HCT116 (cell line): ENCODE measurements at regions not wholly inside any gene's neighbourhood (a gene's known extent, or its start where the extent isn't known, plus 50 kb on each side); places are given as distances from the start of the nearest gene placed in this dataset.

ENCODE experiments used
- ATAC-seq: fragments of 200-7000 bp; cut with Tn5 transposase; 2 replicates; pipeline ENCODE4 v1.9.1; 2020; ENCODE audit warnings: mild to moderate bottlenecking, moderate library complexity
- BruUV-seq: library from RNA; stranded (reverse); fragments of 400-500 nt; replicated peaks from 2 replicates; lab custom pipeline; 2021; lab: Mats Ljungman, UMichigan
- CTCF ChIA-PET: fragments of 300-600 bp; sonication (Branson Sonifier 250); formaldehyde crosslinking; loops from one replicate; lab custom pipeline; 2021; ENCODE audit warnings: antibody characterized with exemption; lab: Charles Lee
- POLR2A ChIA-PET: fragments of 300-600, 350-600 bp; sonication (Branson Sonifier 250); formaldehyde crosslinking; loops from one replicate; lab custom pipeline; 2021; ENCODE audit warnings: antibody characterized with exemption; lab: Charles Lee
- RAD21 ChIA-PET, 2 experiments: fragments of 300-600 bp; sonication (Branson Sonifier 250); formaldehyde crosslinking; loops; one replicate each; lab custom pipeline; 2023; ENCODE audit warnings: low total read pairs in 2 of 2; ENCODE audit not compliant: uncharacterized antibody in 2 of 2, unreplicated experiment in 2 of 2, low non-redundant PET in 1 of 2; lab: Charles Lee
- DNase-seq: peaks from one replicate; pipeline ENCODE4 v3.0.0-alpha.2; 2010; ENCODE audit warnings: low read depth, low spot score
- H2AFZ ChIP-seq: fragments of 200-600 bp; shearing (Covaris generic), sonication (generic); 2 replicates; pipeline ENCODE4 v1.6.1; 2017; ENCODE audit warnings: low read depth, mixed run types, mixed read lengths, antibody characterized with exemption, low read length; ENCODE audit not compliant: poor library complexity, severe bottlenecking
- H3K27ac ChIP-seq: 2 replicates; pipeline ENCODE4 v1.5.1; 2012; ENCODE audit warnings: low read depth, low read length
- H3K27me3 ChIP-seq: fragments of 200-600 bp; sonication (generic); 2 replicates; pipeline ENCODE4 v1.6.1; 2016; ENCODE audit warnings: mixed run types, low read length, mixed read lengths; ENCODE audit not compliant: insufficient read depth
- H3K36me3 ChIP-seq, 2 experiments: fragments of 200-500 bp in 1 of 2; fragments of 200-600 bp in 1 of 2; sonication (Bioruptor generic) in 1 of 2; sonication (generic) in 1 of 2; 2 replicates each; pipeline versions ENCODE4 v1.5.1 to v1.6.1; 2014 to 2016; ENCODE audit warnings: low read length in 2 of 2, inconsistent platforms in 1 of 2, mixed read lengths in 1 of 2, mixed run types in 1 of 2; ENCODE audit not compliant: insufficient read depth in 2 of 2, control insufficient read depth in 1 of 2
- H3K4me1 ChIP-seq, 2 experiments: fragments of 200-600 bp in 1 of 2; sonication (generic) in 1 of 2; 2 replicates each; pipeline versions ENCODE4 v1.5.1 to v1.6.1; 2012 to 2017; ENCODE audit warnings: low read length in 2 of 2, inconsistent platforms in 1 of 2, mild to moderate bottlenecking in 1 of 2, mixed read lengths in 1 of 2, mixed run types in 1 of 2, moderate library complexity in 1 of 2; ENCODE audit not compliant: insufficient read depth in 2 of 2, control insufficient read depth in 1 of 2
- H3K4me2 ChIP-seq: fragments of 200-600 bp; sonication (generic); 2 replicates; pipeline ENCODE4 v1.6.1; 2017; ENCODE audit warnings: mixed run types, low read length, mixed read lengths
- H3K4me3 ChIP-seq, 2 experiments: fragments of 200-600 bp in 1 of 2; sonication (generic) in 1 of 2; replicated peaks in 1 of 2; 2 replicates each; pipeline ENCODE4 v1.5.1; 2011 to 2016; ENCODE audit warnings: low read length in 2 of 2, control low read depth in 1 of 2, low read depth in 1 of 2, mild to moderate bottlenecking in 1 of 2, mixed read lengths in 1 of 2, mixed run types in 1 of 2
- H3K79me2 ChIP-seq: fragments of 200-600 bp; sonication (generic); 2 replicates; pipeline ENCODE4 v1.6.1; 2017; ENCODE audit warnings: mild to moderate bottlenecking, mixed run types, low read length, moderate library complexity, mixed read lengths; ENCODE audit not compliant: insufficient read depth
- H3K9ac ChIP-seq: fragments of 200-600 bp; sonication (generic); 2 replicates; pipeline ENCODE4 v1.6.1; 2016; ENCODE audit warnings: low read length, mixed read lengths
- H3K9me2 ChIP-seq: fragments of 200-600 bp; sonication (generic), shearing (Covaris generic); 2 replicates; pipeline ENCODE4 v1.6.1; 2017; ENCODE audit warnings: mixed run types, mild to moderate bottlenecking, moderate library complexity; ENCODE audit not compliant: insufficient read depth
- H3K9me3 ChIP-seq, 2 experiments: fragments of 200-500 bp in 1 of 2; fragments of 200-600 bp in 1 of 2; sonication (Bioruptor generic) in 1 of 2; sonication (generic) in 1 of 2; 2 replicates each; pipeline ENCODE4 v1.6.1; 2014 to 2017; ENCODE audit warnings: low read length in 2 of 2, mixed read lengths in 2 of 2, inconsistent platforms in 1 of 2, low read depth in 1 of 2, mild to moderate bottlenecking in 1 of 2, mixed run types in 1 of 2, moderate library complexity in 1 of 2; ENCODE audit not compliant: control insufficient read depth in 1 of 2, insufficient read depth in 1 of 2
- H4K20me1 ChIP-seq: fragments of 200-600 bp; sonication (generic), shearing (Covaris generic); 2 replicates; pipeline ENCODE4 v1.6.1; 2017; ENCODE audit warnings: mixed run types, mild to moderate bottlenecking, moderate library complexity; ENCODE audit not compliant: insufficient read depth
- ATF3 ChIP-seq: IDR thresholded peaks from 2 replicates; pipeline ENCODE4 v1.6.1; 2012
- CEBPB ChIP-seq: IDR thresholded peaks from 2 replicates; pipeline ENCODE4 v1.6.1; 2012; ENCODE audit warnings: low read depth
- CTCF ChIP-seq, 3 experiments: fragments of 200-600 bp in 1 of 3; sonication (generic) in 1 of 3; IDR thresholded peaks in 2 of 3; conservative IDR thresholded peaks in 1 of 3; 2 replicates each; pipeline ENCODE4 v1.5.1; 2012 to 2017; ENCODE audit warnings: low read depth in 2 of 3, low read length in 2 of 3, antibody characterized with exemption in 1 of 3, borderline replicate concordance in 1 of 3, control low read depth in 1 of 3, mild to moderate bottlenecking in 1 of 3, mixed read lengths in 1 of 3, mixed run types in 1 of 3, moderate library complexity in 1 of 3; ENCODE audit not compliant: insufficient read depth in 1 of 3
- EGR1 ChIP-seq: IDR thresholded peaks from 2 replicates; pipeline ENCODE4 v1.6.1; 2012; ENCODE audit warnings: low read depth
- ELF1 ChIP-seq: IDR thresholded peaks from 2 replicates; pipeline ENCODE4 v1.6.1; 2012; ENCODE audit warnings: low read depth, borderline replicate concordance
- EZH2 ChIP-seq: fragments of 200-600 bp; sonication (generic); IDR thresholded peaks from 2 replicates; pipeline ENCODE4 v1.6.1; 2017; ENCODE audit warnings: antibody characterized with exemption, mixed run types
- EZH2phosphoT487 ChIP-seq: fragments of 200-600 bp; IDR thresholded peaks from 2 replicates; pipeline ENCODE4 v1.6.1; 2018; ENCODE audit warnings: antibody characterized with exemption, borderline replicate concordance
- JUND ChIP-seq: IDR thresholded peaks from 2 replicates; pipeline ENCODE4 v1.6.1; 2012
- RAD21 ChIP-seq: IDR thresholded peaks from 2 replicates; pipeline ENCODE4 v1.6.1; 2012; ENCODE audit warnings: low read depth, mild to moderate bottlenecking
- REST ChIP-seq: IDR thresholded peaks from 2 replicates; pipeline ENCODE4 v1.6.1; 2012; ENCODE audit warnings: low read depth
- SIN3A ChIP-seq: IDR thresholded peaks from 2 replicates; pipeline ENCODE4 v1.6.1; 2012; ENCODE audit warnings: low read depth
- TCF7L2 ChIP-seq: IDR thresholded peaks from 2 replicates; pipeline ENCODE4 v1.7.0; 2011; ENCODE audit warnings: borderline replicate concordance, inconsistent platforms; ENCODE audit not compliant: insufficient read depth, insufficient read length; ENCODE audit errors: extremely low read depth
- ZNF274 ChIP-seq: fragments of 200-500 bp; sonication (Bioruptor generic); IDR thresholded peaks from 2 replicates; pipeline ENCODE4 v1.6.1; 2014; ENCODE audit warnings: mild to moderate bottlenecking, low read depth, low read length, inconsistent platforms
- intact Hi-C: fragments of 100-400 bp; cut with micrococcal nuclease; formaldehyde crosslinking; loops from 2 replicates; pipeline ENCODE4 v1.10.0; 2022

GRCh38 chr12:89918172-89918846 is 209.7 kb upstream of the ATP2B1 start:
- Histone ChIP-seq H3K36me3 (no peaks in the 10 kb centered on the region), H3K4me2 (no peak overlapping the region), H3K79me2 (no peaks in the 10 kb centered on the region), H3K9me3 (no peaks in the 10 kb centered on the region), H3K4me1 (no peaks in the 10 kb centered on the region), H2AFZ (no peak overlapping the region), H3K9ac (no peak overlapping the region), H3K9me2 (no peaks in the 10 kb centered on the region), H3K27me3 (no peaks in the 10 kb centered on the region), H3K4me3 (no peak overlapping the region), H3K27ac (no peak overlapping the region), H4K20me1 (no peaks in the 10 kb centered on the region)
- no peak for TF ChIP-seq JUND
- no peak for TF ChIP-seq ATF3
- TF ChIP-seq EZH2, result no peak
- no peak for TF ChIP-seq REST
- no peak for TF ChIP-seq EGR1
- no peak for TF ChIP-seq RAD21
- no peak for TF ChIP-seq ZNF274
- no peak for TF ChIP-seq TCF7L2
- TF ChIP-seq ELF1, result no peak
- no peak for TF ChIP-seq CEBPB
- no peak for TF ChIP-seq CTCF (IDR thresholded peaks at IDR 0.05 in 2 of 3, conservative IDR thresholded peaks at IDR 0.05 in 1 of 3; ENCODE audit: borderline replicate concordance in 1 of 3, insufficient read depth in 1 of 3, low read depth in 2 of 3, low read length in 2 of 3)
- no peak for TF ChIP-seq EZH2phosphoT487
- no peak for TF ChIP-seq SIN3A
- ATAC-seq, result no peak
- ChIA-PET RAD21 (no interaction called here), POLR2A (no interaction called here), CTCF (no interaction called here)
- intact Hi-C loops, result no loop called here
- no peak for DNase-seq
- no TSS peak for BruUV-seq
